Femur (tissue), 1 donor: ENCODE measurements at regions not wholly inside any gene's neighbourhood (a gene's known extent, or its start where the extent isn't known, plus 50 kb on each side); places are given as distances from the start of the nearest gene placed in this dataset.

ENCODE experiments used
- DNase-seq: peaks from one replicate; pipeline ENCODE4 v3.0.0-alpha.2; 2017

GRCh38 chr14:87712396-87713090, 280.4 kb downstream of the GALC start:
- peak; percentile 26 for DNase-seq

GRCh38 chr14:87705439-87705896, 287.5 kb downstream of the GALC start:
- DNase-seq = peak; percentile 29

GRCh38 chr14:87698481-87698880, 294.5 kb downstream of the GALC start:
- no peak for DNase-seq

- no peak for DNase-seq
Observed at GRCh38 chr14:87696485-87696884, 296.5 kb downstream of the GALC start.

- peak; percentile 24 for DNase-seq
Observed at GRCh38 chr14:87691042-87691881, 301.7 kb downstream of the GALC start.

GRCh38 chr14:87690076-87690613, 302.8 kb downstream of the GALC start:
- DNase-seq = no peak

- DNase-seq = no peak
Observed at GRCh38 chr14:87688524-87688923, 304.5 kb downstream of the GALC start.

- peak; percentile 40 for DNase-seq
Observed at GRCh38 chr14:87687420-87687819, 305.6 kb downstream of the GALC start.

- DNase-seq = no peak
Observed at GRCh38 chr14:87686746-87687145, 306.2 kb downstream of the GALC start.

GRCh38 chr14:87679866-87680265, 313.1 kb downstream of the GALC start:
- peak; percentile 78 for DNase-seq

GRCh38 chr14:87678624-87679023, 314.4 kb downstream of the GALC start:
- DNase-seq = no peak

GRCh38 chr14:87676814-87677437, 316.1 kb downstream of the GALC start:
- no peak for DNase-seq

GRCh38 chr14:87667659-87668058, 325.3 kb downstream of the GALC start:
- no peak for DNase-seq

GRCh38 chr14:87656315-87656714, 336.7 kb downstream of the GALC start:
- DNase-seq = no peak

- DNase-seq = no peak
Observed at GRCh38 chr14:87652278-87652677, 340.7 kb downstream of the GALC start.

GRCh38 chr14:87644689-87645088, 348.3 kb downstream of the GALC start:
- DNase-seq = no peak

GRCh38 chr14:87643005-87643404, 350.0 kb downstream of the GALC start:
- DNase-seq = no peak

- no peak for DNase-seq
Observed at GRCh38 chr14:87640553-87640952, 352.4 kb downstream of the GALC start.

- no peak for DNase-seq
Observed at GRCh38 chr14:87638196-87638595, 354.8 kb downstream of the GALC start.

- no peak for DNase-seq
Observed at GRCh38 chr14:87635442-87635841, 357.5 kb downstream of the GALC start.

- no peak for DNase-seq
Observed at GRCh38 chr14:87632796-87633195, 360.2 kb downstream of the GALC start.

GRCh38 chr14:87630846-87631245, 362.1 kb downstream of the GALC start:
- no peak for DNase-seq

GRCh38 chr14:87629788-87630187, 363.2 kb downstream of the GALC start:
- DNase-seq = no peak
